ENCODE measurements at regions not wholly inside any gene's neighbourhood (a gene's known extent, or its start where the extent isn't known, plus 50 kb on each side); places are given as distances from the start of the nearest gene placed in this dataset.
"Not testable (repeated sequence)": the region's sequence is repeated elsewhere in the genome, so short reads cannot be mapped to it uniquely, and the experiment has no call there.

DNA sequence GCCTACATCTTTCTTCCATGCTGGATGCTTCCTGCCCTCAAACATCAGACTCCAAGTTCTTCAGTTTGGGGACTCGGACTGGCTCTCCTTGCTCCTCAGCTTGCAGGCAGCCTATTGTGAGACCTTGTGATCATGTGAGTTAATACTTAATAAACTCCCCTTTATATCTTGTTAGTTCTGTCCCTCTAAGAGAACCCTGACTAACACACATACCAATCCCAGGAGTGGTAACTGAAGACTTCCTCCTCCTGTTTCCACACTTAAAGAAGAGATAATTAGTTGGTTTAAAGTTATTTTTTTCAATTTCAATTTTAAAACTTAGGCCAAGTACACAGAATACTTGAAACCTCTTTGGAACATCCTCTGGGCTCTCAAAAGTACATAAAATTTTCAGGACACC lies 294.2 kb upstream of the SGK1 start:
- TF ChIP-seq, protein P1, sequence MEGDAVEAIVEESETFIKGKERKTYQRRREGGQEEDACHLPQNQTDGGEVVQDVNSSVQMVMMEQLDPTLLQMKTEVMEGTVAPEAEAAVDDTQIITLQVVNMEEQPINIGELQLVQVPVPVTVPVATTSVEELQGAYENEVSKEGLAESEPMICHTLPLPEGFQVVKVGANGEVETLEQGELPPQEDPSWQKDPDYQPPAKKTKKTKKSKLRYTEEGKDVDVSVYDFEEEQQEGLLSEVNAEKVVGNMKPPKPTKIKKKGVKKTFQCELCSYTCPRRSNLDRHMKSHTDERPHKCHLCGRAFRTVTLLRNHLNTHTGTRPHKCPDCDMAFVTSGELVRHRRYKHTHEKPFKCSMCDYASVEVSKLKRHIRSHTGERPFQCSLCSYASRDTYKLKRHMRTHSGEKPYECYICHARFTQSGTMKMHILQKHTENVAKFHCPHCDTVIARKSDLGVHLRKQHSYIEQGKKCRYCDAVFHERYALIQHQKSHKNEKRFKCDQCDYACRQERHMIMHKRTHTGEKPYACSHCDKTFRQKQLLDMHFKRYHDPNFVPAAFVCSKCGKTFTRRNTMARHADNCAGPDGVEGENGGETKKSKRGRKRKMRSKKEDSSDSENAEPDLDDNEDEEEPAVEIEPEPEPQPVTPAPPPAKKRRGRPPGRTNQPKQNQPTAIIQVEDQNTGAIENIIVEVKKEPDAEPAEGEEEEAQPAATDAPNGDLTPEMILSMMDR (IDR thresholded peaks at IDR 0.05): not testable (repeated sequence)
- TF ChIP-seq POLR2A (IDR thresholded peaks at IDR 0.05): not testable (repeated sequence)

Measured in right lobe of liver (tissue), 4 donors.